ENCODE measurements at regions not wholly inside any gene's neighbourhood (a gene's known extent, or its start where the extent isn't known, plus 50 kb on each side); places are given as distances from the start of the nearest gene placed in this dataset.
"Not testable (repeated sequence)": the region's sequence is repeated elsewhere in the genome, so short reads cannot be mapped to it uniquely, and the experiment has no call there.

DNA sequence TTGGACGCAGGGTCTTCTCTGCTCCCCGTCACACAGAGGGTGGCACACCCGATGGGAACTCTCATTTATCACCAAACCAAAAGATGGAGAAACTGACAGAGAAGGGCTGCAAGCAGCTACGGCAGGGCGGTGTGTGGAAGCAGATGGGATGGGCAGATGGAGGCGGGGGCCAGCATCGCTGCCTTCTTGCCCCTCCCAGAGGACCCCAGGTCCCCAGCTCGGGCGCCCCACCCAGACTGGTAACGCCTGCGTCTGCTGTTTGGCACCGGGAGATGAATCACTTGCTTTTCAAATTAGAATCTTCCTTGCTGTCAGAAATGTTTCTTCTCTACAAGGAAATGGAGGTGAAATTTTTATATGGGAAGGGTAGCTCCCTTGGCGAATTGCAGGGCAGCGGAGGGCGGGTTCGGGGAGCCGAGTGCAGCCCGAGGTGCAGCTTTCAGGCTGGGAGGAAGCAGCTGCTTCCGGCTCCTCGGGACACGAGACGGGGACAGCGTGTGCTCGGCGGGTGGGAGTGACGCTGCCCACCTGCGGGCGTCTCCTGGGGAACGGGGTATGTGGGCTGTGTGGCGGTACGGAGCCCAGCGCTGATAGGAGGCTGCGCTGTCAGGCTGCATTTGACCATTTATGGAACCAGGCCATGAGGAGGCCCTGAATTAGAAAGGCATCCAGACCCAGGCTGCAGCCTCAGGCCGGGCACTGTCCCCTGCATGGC, 4440.3 kb upstream of the TPTE start:
- not testable (repeated sequence) for TF ChIP-seq CTCF, POLR2A (IDR thresholded peaks at IDR 0.05)

Measured in body of pancreas (tissue), 4 donors.